ENCODE measurements at regions not wholly inside any gene's neighbourhood (a gene's known extent, or its start where the extent isn't known, plus 50 kb on each side); places are given as distances from the start of the nearest gene placed in this dataset.

GRCh38 chr3:65153850-65154512, 466.2 kb upstream of the ADAMTS9 start:
- no peak for TF ChIP-seq CTCF (IDR thresholded peaks at IDR 0.05)
- ChIA-PET CTCF (no interaction called here), POLR2A (no interaction called here)
- no peaks in the 10 kb centered on the region for H3K27me3 Mint-ChIP-seq
- DNase-seq: no peak
- H3K27ac Mint-ChIP-seq: no peak overlapping the region
- H3K4me1 Mint-ChIP-seq: no peaks in the 10 kb centered on the region
- no peaks in the 10 kb centered on the region for H3K36me3 Mint-ChIP-seq (ENCODE audit: low read depth)
- H3K9me3 Mint-ChIP-seq: peaks cover 7% of the 10 kb centered on the region
- ATAC-seq (ENCODE audit: low read depth): no peak
- H3K4me3 Mint-ChIP-seq: no peak overlapping the region
- intact Hi-C loops (cut with micrococcal nuclease): no loop called here

- ChIA-PET CTCF (no interaction called here), POLR2A (no interaction called here)
- intact Hi-C loops (cut with micrococcal nuclease): no loop called here
- Mint-ChIP-seq H3K27ac (no peak overlapping the region), H3K9me3 (peaks cover 5% of the 10 kb centered on the region), H3K36me3 (ENCODE audit: low read depth) (no peaks in the 10 kb centered on the region), H3K4me3 (no peak overlapping the region), H3K4me1 (no peaks in the 10 kb centered on the region), H3K27me3 (no peaks in the 10 kb centered on the region)
- no peak for ATAC-seq (ENCODE audit: low read depth)
- TF ChIP-seq CTCF (IDR thresholded peaks at IDR 0.05): no peak
- DNase-seq: no peak
These were observed 463.9 kb upstream of the ADAMTS9 start for GRCh38 chr3:65151666-65152065.

GRCh38 chr3:65149877-65150276, 462.1 kb upstream of the ADAMTS9 start:
- Mint-ChIP-seq H3K4me3 (no peak overlapping the region), H3K4me1 (no peaks in the 10 kb centered on the region), H3K27me3 (no peaks in the 10 kb centered on the region), H3K27ac (no peak overlapping the region), H3K9me3 (peaks cover 3% of the 10 kb centered on the region), H3K36me3 (ENCODE audit: low read depth) (no peaks in the 10 kb centered on the region)
- intact Hi-C loops (cut with micrococcal nuclease): no loop called here
- TF ChIP-seq CTCF (IDR thresholded peaks at IDR 0.05): no peak
- ATAC-seq (ENCODE audit: low read depth): no peak
- POLR2A ChIA-PET: no interaction called here
- CTCF ChIA-PET: no interaction called here
- DNase-seq: no peak

GRCh38 chr3:65148687-65149086, 460.9 kb upstream of the ADAMTS9 start:
- ChIA-PET CTCF (no interaction called here), POLR2A (no interaction called here)
- Mint-ChIP-seq H3K36me3 (ENCODE audit: low read depth) (no peaks in the 10 kb centered on the region), H3K4me3 (no peak overlapping the region), H3K9me3 (peaks cover 3% of the 10 kb centered on the region), H3K4me1 (no peaks in the 10 kb centered on the region), H3K27me3 (no peaks in the 10 kb centered on the region), H3K27ac (no peak overlapping the region)
- intact Hi-C loops (cut with micrococcal nuclease): no loop called here
- no peak for TF ChIP-seq CTCF (IDR thresholded peaks at IDR 0.05)
- no peak for ATAC-seq (ENCODE audit: low read depth)
- DNase-seq: no peak

- Mint-ChIP-seq H3K36me3 (ENCODE audit: low read depth) (no peaks in the 10 kb centered on the region), H3K4me1 (no peaks in the 10 kb centered on the region), H3K27ac (no peak overlapping the region), H3K4me3 (no peak overlapping the region), H3K9me3 (peaks cover 3% of the 10 kb centered on the region), H3K27me3 (no peaks in the 10 kb centered on the region)
- DNase-seq: no peak
- POLR2A ChIA-PET: no interaction called here
- intact Hi-C loops (cut with micrococcal nuclease): no loop called here
- TF ChIP-seq CTCF (IDR thresholded peaks at IDR 0.05): no peak
- CTCF ChIA-PET: no interaction called here
- ATAC-seq (ENCODE audit: low read depth): no peak
These were observed 458.4 kb upstream of the ADAMTS9 start for GRCh38 chr3:65146179-65146578.
